H1 (cell line): ENCODE measurements at regions not wholly inside any gene's neighbourhood (a gene's known extent, or its start where the extent isn't known, plus 50 kb on each side); places are given as distances from the start of the nearest gene placed in this dataset.

Experiments used
- ASH2L ChIP-seq: fragments of 200-600, 300-600 bp; sonication (generic); IDR thresholded peaks from one replicate; pipeline ENCODE4 v1.7.1; 2017; ENCODE audit warnings: low read length
- BACH1 ChIP-seq: IDR thresholded peaks from 2 replicates; pipeline ENCODE4 v1.6.1; 2012; ENCODE audit warnings: low read length, improper control_type of control experiment
- GTF2F1 ChIP-seq: IDR thresholded peaks from 2 replicates; pipeline ENCODE4 v1.6.1; 2012; ENCODE audit warnings: low read depth, low read length, improper control_type of control experiment, borderline replicate concordance
- HDAC6 ChIP-seq: IDR thresholded peaks from one replicate; pipeline ENCODE4 v1.7.1; 2012; ENCODE audit warnings: low read depth, mild to moderate bottlenecking, inconsistent platforms, low read length, moderate library complexity
- JUND ChIP-seq: IDR thresholded peaks from 2 replicates; pipeline ENCODE4 v1.6.1; 2011; ENCODE audit warnings: mild to moderate bottlenecking, improper control_type of control experiment, low read length
- KDM4A ChIP-seq: IDR thresholded peaks from one replicate; pipeline ENCODE4 v1.7.1; 2012; ENCODE audit warnings: low read depth, mild to moderate bottlenecking, moderate library complexity, low read length, inconsistent platforms; ENCODE audit not compliant: severe bottlenecking
- KDM5A ChIP-seq: fragments of 200-600 bp; IDR thresholded peaks from 2 replicates; pipeline ENCODE4 v1.7.1; 2012; ENCODE audit warnings: mild to moderate bottlenecking, low read length, inconsistent platforms, mixed read lengths
- NRF1 ChIP-seq: IDR thresholded peaks from 2 replicates; pipeline ENCODE4 v1.6.1; 2011; ENCODE audit warnings: mild to moderate bottlenecking, low read depth, low read length, improper control_type of control experiment
- POLR2A ChIP-seq, 2 experiments: IDR thresholded peaks; 1 replicate in 1 of 2; 2 replicates in 1 of 2; pipeline ENCODE4 v1.6.1; 2011; ENCODE audit warnings: low read depth in 2 of 2, low read length in 2 of 2, mild to moderate bottlenecking in 2 of 2; ENCODE audit errors: control extremely low read depth in 1 of 2
- RAD21 ChIP-seq, 2 experiments: IDR thresholded peaks in 1 of 2; conservative IDR thresholded peaks in 1 of 2; 2 replicates each; pipeline ENCODE4 v1.6.1; 2011; ENCODE audit warnings: low read depth in 2 of 2, low read length in 2 of 2, improper control_type of control experiment in 1 of 2, inconsistent platforms in 1 of 2, mild to moderate bottlenecking in 1 of 2, moderate library complexity in 1 of 2
- RFX5 ChIP-seq: IDR thresholded peaks from 2 replicates; pipeline ENCODE4 v1.6.1; 2011; ENCODE audit warnings: low read depth, low read length, improper control_type of control experiment, borderline replicate concordance
- TAF1 ChIP-seq: IDR thresholded peaks from 2 replicates; pipeline ENCODE4 v1.6.1; 2011; ENCODE audit warnings: mild to moderate bottlenecking, low read depth, low read length
- TBP ChIP-seq: IDR thresholded peaks from 2 replicates; pipeline ENCODE4 v1.6.1; 2011; ENCODE audit warnings: low read depth, low read length, improper control_type of control experiment

GRCh38 chr18:59837586-59837985 is 62.2 kb upstream of the PMAIP1 start (continued):
- TF ChIP-seq JUND = peak; percentile 19; the same call in 1 of the 2 replicates
- peak; percentile 86 to 93 for TF ChIP-seq RAD21 (IDR thresholded peaks at IDR 0.05 in 1 of 2, conservative IDR thresholded peaks at IDR 0.05 in 1 of 2; ENCODE audit: low read depth in 2 of 2, low read length in 2 of 2)
- no peak for TF ChIP-seq ASH2L
- TF ChIP-seq RFX5 = no peak
- TF ChIP-seq TBP = no peak
- TF ChIP-seq GTF2F1 = no peak
- no peak for TF ChIP-seq KDM4A
- TF ChIP-seq NRF1 = no peak
- no peak for TF ChIP-seq BACH1
- TF ChIP-seq HDAC6 = no peak
- no peak for TF ChIP-seq KDM5A
- no peak for TF ChIP-seq POLR2A (IDR thresholded peaks at IDR 0.05; ENCODE audit: control extremely low read depth in 1 of 2, low read depth in 2 of 2, low read length in 2 of 2)
- no peak for TF ChIP-seq TAF1
- TF ChIP-seq, all 59 proteins: peak for 8
